ENCODE measurements at regions not wholly inside any gene's neighbourhood (a gene's known extent, or its start where the extent isn't known, plus 50 kb on each side); places are given as distances from the start of the nearest gene placed in this dataset.

GRCh38 chr5:9850456-9850855 lies 220.3 kb upstream of the TAS2R1 start:
- TF ChIP-seq POLR2AphosphoS5 (IDR thresholded peaks at IDR 0.05; ENCODE audit: insufficient read depth in 1 of 2, low read depth in 1 of 2) (no peak), POLR2A (IDR thresholded peaks at IDR 0.05) (no peak)
- TF ChIP-seq, protein P1, sequence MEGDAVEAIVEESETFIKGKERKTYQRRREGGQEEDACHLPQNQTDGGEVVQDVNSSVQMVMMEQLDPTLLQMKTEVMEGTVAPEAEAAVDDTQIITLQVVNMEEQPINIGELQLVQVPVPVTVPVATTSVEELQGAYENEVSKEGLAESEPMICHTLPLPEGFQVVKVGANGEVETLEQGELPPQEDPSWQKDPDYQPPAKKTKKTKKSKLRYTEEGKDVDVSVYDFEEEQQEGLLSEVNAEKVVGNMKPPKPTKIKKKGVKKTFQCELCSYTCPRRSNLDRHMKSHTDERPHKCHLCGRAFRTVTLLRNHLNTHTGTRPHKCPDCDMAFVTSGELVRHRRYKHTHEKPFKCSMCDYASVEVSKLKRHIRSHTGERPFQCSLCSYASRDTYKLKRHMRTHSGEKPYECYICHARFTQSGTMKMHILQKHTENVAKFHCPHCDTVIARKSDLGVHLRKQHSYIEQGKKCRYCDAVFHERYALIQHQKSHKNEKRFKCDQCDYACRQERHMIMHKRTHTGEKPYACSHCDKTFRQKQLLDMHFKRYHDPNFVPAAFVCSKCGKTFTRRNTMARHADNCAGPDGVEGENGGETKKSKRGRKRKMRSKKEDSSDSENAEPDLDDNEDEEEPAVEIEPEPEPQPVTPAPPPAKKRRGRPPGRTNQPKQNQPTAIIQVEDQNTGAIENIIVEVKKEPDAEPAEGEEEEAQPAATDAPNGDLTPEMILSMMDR (IDR thresholded peaks at IDR 0.05): no peak
